ENCODE measurements at regions not wholly inside any gene's neighbourhood (a gene's known extent, or its start where the extent isn't known, plus 50 kb on each side); places are given as distances from the start of the nearest gene placed in this dataset.

DNA sequence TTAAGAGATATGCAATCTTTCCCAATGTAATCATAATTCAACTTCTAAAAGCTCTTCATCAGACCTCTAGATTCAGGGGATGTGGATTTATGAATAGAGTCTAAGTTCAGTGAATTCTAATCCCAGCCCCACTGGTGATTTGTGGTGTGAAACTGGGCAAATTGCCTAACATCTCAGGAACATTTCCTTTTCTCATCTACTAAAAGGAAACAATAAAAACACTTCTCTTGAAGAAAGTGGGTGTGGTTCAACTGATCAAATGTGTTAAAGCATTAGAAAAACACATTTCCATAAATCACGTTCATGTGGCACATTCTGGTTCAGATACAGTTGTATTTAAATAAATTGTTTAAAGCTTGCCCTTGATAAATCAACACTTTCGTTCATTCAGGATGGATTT is 631.7 kb upstream of the CDH6 start:
- no peak overlapping the region for H3K4me3 ChIP-seq (ENCODE audit: low read depth, low read length, poor library complexity, severe bottlenecking)
- H2AFZ ChIP-seq (ENCODE audit: low read length), result no peak overlapping the region
- no peaks in the 10 kb centered on the region for H4K20me1 ChIP-seq (ENCODE audit: insufficient read depth, low read length)
- BruUV-seq (replicated peaks), result no TSS peak
- ChIA-PET CTCF (ENCODE audit: unreplicated experiment) (no interaction called here), POLR2A (no interaction called here)
- H3K4me2 ChIP-seq (ENCODE audit: low read length), result no peak overlapping the region
- TF ChIP-seq, protein P1, sequence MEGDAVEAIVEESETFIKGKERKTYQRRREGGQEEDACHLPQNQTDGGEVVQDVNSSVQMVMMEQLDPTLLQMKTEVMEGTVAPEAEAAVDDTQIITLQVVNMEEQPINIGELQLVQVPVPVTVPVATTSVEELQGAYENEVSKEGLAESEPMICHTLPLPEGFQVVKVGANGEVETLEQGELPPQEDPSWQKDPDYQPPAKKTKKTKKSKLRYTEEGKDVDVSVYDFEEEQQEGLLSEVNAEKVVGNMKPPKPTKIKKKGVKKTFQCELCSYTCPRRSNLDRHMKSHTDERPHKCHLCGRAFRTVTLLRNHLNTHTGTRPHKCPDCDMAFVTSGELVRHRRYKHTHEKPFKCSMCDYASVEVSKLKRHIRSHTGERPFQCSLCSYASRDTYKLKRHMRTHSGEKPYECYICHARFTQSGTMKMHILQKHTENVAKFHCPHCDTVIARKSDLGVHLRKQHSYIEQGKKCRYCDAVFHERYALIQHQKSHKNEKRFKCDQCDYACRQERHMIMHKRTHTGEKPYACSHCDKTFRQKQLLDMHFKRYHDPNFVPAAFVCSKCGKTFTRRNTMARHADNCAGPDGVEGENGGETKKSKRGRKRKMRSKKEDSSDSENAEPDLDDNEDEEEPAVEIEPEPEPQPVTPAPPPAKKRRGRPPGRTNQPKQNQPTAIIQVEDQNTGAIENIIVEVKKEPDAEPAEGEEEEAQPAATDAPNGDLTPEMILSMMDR (conservative IDR thresholded peaks at IDR 0.05; ENCODE audit: low read length), result no peak
- TF ChIP-seq EZH2phosphoT487 (IDR thresholded peaks at IDR 0.05; ENCODE audit: borderline replicate concordance, low read depth, low read length), result no peak
- no peaks in the 10 kb centered on the region for H3K4me1 ChIP-seq (ENCODE audit: insufficient read depth, low read length, poor library complexity, severe bottlenecking)
- H3K27ac ChIP-seq (ENCODE audit: low read depth, low read length, poor library complexity, severe bottlenecking), result no peak overlapping the region
- no peaks in the 10 kb centered on the region for H3K9me3 ChIP-seq (ENCODE audit: low read length)
- no peaks in the 10 kb centered on the region for H3K36me3 ChIP-seq (ENCODE audit: insufficient read depth, low read length)
- no peaks in the 10 kb centered on the region for H3K9me2 ChIP-seq (ENCODE audit: insufficient read depth, low read length)
- intact Hi-C loops (cut with micrococcal nuclease; ENCODE audit: unreplicated experiment), result no loop called here
- no peaks in the 10 kb centered on the region for H3K79me2 ChIP-seq (ENCODE audit: insufficient read depth, low read depth, low read length)
- DNase-seq (ENCODE audit: low spot score), result no peak

DNA sequence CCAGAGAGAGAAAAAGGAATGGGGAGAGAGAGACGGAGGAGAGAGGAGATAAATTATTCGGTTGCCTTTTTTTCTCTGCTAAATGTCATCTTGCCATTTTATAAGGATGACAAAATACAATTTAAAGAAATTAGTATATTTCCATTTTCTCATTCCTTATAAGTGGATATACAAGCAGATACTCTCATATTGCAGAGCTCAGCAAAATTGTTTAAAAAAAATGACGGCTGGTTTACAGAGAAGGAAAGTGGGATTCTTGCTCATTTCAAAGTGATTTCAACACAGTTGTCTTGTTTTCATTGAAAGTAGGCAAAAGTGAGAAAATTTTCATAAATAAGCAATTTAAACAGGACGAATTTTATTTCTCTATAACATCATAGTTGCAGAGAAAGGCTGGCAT is 641.9 kb upstream of the CDH6 start:
- no peak overlapping the region for H3K4me2 ChIP-seq (ENCODE audit: low read length)
- no peaks in the 10 kb centered on the region for H3K4me1 ChIP-seq (ENCODE audit: insufficient read depth, low read length, poor library complexity, severe bottlenecking)
- H3K36me3 ChIP-seq (ENCODE audit: insufficient read depth, low read length), result no peaks in the 10 kb centered on the region
- no peaks in the 10 kb centered on the region for H3K9me2 ChIP-seq (ENCODE audit: insufficient read depth, low read length)
- H3K27ac ChIP-seq (ENCODE audit: low read depth, low read length, poor library complexity, severe bottlenecking), result no peak overlapping the region
- intact Hi-C loops (cut with micrococcal nuclease; ENCODE audit: unreplicated experiment), result no loop called here
- H3K79me2 ChIP-seq (ENCODE audit: insufficient read depth, low read depth, low read length), result no peaks in the 10 kb centered on the region
- H3K9me3 ChIP-seq (ENCODE audit: low read length), result no peaks in the 10 kb centered on the region
- H4K20me1 ChIP-seq (ENCODE audit: insufficient read depth, low read length), result no peaks in the 10 kb centered on the region
- no peak for DNase-seq (ENCODE audit: low spot score)
- H3K4me3 ChIP-seq (ENCODE audit: low read depth, low read length, poor library complexity, severe bottlenecking), result no peak overlapping the region
- POLR2A ChIA-PET, result no interaction called here
- TF ChIP-seq, protein P1 (conservative IDR thresholded peaks at IDR 0.05; ENCODE audit: low read length), result no peak
- TF ChIP-seq EZH2phosphoT487 (IDR thresholded peaks at IDR 0.05; ENCODE audit: borderline replicate concordance, low read depth, low read length), result no peak
- H2AFZ ChIP-seq (ENCODE audit: low read length), result no peak overlapping the region
- CTCF ChIA-PET (ENCODE audit: unreplicated experiment), result no interaction called here
- BruUV-seq (replicated peaks), result no TSS peak

DNA sequence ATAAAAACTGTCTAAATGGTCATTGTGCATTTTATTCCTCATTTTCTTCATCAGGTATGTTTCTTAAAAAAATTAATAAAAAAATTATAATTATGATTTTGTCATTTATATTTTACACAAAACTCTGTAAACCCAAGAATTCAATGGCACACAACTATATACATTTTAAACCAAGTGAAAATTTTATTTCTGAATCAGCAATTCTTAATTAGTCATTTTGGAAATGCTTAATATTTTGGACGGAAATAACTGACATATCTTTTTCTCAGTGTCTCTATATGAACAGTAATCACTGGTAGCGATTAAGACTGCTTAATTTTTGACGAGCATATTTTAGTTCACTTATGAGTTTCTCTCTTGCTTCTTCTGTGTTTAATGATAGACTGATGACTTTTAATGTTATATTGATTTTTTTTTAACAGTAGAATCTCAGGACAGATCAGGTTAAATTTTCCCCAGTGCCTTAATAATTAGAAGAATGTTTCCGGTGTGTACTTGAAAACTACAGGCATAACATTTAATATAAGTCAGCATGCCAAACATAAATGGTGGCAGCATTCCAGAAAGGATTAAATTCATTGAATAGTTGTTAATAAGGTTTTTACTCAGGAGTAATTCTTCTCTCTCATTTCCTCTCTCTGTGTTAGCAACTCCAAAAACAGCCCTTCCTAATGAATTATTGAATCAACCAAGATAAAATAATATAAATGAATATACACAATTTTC is 644.7 kb upstream of the CDH6 start:
- intact Hi-C loops (cut with micrococcal nuclease; ENCODE audit: unreplicated experiment), result no loop called here
- TF ChIP-seq EZH2phosphoT487 (IDR thresholded peaks at IDR 0.05; ENCODE audit: borderline replicate concordance, low read depth, low read length), result no peak
- TF ChIP-seq, protein P1 (conservative IDR thresholded peaks at IDR 0.05; ENCODE audit: low read length), result no peak
- H4K20me1 ChIP-seq (ENCODE audit: insufficient read depth, low read length), result no peaks in the 10 kb centered on the region
- H2AFZ ChIP-seq (ENCODE audit: low read length), result no peak overlapping the region
- no peaks in the 10 kb centered on the region for H3K36me3 ChIP-seq (ENCODE audit: insufficient read depth, low read length)
- no peak for DNase-seq (ENCODE audit: low spot score)
- ChIA-PET CTCF (ENCODE audit: unreplicated experiment) (no interaction called here), POLR2A (no interaction called here)
- no peaks in the 10 kb centered on the region for H3K9me2 ChIP-seq (ENCODE audit: insufficient read depth, low read length)
- no peaks in the 10 kb centered on the region for H3K4me1 ChIP-seq (ENCODE audit: insufficient read depth, low read length, poor library complexity, severe bottlenecking)
- H3K4me2 ChIP-seq (ENCODE audit: low read length), result no peak overlapping the region
- H3K4me3 ChIP-seq (ENCODE audit: low read depth, low read length, poor library complexity, severe bottlenecking), result no peak overlapping the region
- BruUV-seq (replicated peaks), result no TSS peak
- no peak overlapping the region for H3K27ac ChIP-seq (ENCODE audit: low read depth, low read length, poor library complexity, severe bottlenecking)
- no peaks in the 10 kb centered on the region for H3K79me2 ChIP-seq (ENCODE audit: insufficient read depth, low read depth, low read length)
- no peaks in the 10 kb centered on the region for H3K9me3 ChIP-seq (ENCODE audit: low read length)

Data from OCI-LY7 (cell line).